DMS153 (cell line): ENCODE measurements at regions not wholly inside any gene's neighbourhood (a gene's known extent, or its start where the extent isn't known, plus 50 kb on each side); places are given as distances from the start of the nearest gene placed in this dataset.

ENCODE experiments used
- DNase-seq: peaks from one replicate; lab custom pipeline; 2025; lab: John Stamatoyannopoulos, UW

GRCh38 chr15:96089405-96090058 lies 241.0 kb upstream of the NR2F2 start:
- DNase-seq: no peak

GRCh38 chr15:96092186-96092585 lies 238.3 kb upstream of the NR2F2 start:
- DNase-seq: no peak

GRCh38 chr15:96093063-96093462 lies 237.4 kb upstream of the NR2F2 start:
- DNase-seq: no peak

DNA sequence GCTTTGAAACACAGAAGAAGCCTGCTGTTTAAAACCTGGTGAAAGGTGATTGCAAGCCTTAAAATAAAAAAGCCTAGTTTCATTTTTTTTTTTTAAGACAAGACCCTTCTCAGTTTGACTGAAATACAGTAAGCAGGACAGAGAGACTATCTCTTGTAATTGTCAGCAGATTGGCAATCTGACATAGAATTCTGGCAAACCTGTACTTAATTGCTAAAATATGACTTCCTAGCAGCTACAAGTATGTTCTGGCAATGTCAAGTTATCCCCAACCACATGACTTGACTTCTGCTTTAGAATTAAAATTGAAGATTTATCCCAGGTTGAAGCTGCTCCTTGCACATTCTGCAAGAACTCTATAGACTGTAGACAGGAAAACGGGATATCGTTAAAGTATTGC lies 232.8 kb upstream of the NR2F2 start:
- no peak for DNase-seq

- no peak for DNase-seq
Measured at GRCh38 chr15:96102631-96103030, 227.9 kb upstream of the NR2F2 start.

DNA sequence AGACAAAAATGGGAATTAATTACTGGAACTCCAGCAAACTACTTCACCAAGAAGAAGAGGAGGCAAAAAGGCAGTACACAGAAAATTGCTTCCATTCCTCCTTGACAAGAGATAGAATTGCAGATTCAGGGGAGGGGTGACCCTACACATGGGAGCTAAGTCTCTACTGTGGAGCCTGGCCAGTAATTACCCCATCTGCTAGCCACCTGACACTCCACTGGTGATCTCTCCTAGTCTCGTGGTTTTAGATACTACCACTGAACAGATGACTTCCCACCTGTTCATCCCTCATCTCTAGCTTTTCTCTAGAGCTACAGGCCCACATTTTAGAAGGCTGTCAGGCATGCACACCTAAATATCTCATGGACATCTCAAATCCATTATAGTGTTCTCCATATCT lies 224.3 kb upstream of the NR2F2 start:
- DNase-seq: no peak

GRCh38 chr15:96106628-96107027 lies 223.9 kb upstream of the NR2F2 start:
- DNase-seq: no peak

DNA sequence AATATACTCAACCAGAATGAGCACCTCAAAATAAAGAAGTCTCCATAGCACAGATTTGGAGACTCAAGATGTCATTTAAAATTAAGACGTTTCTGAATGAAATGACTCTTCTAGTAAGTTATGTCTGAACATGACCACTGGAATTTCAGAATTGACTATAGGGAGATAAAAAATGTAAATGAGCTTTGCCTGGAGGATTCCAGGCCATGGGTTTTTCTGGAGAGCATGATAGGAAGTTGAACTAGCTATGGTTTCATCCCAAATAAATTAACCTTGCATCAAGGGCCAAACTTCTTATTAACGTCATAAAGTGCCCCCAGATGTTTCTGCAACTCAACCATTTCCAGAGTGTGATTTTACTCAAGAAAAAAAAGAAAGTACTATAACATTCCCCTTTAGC lies 222.6 kb upstream of the NR2F2 start:
- DNase-seq: no peak

DNA sequence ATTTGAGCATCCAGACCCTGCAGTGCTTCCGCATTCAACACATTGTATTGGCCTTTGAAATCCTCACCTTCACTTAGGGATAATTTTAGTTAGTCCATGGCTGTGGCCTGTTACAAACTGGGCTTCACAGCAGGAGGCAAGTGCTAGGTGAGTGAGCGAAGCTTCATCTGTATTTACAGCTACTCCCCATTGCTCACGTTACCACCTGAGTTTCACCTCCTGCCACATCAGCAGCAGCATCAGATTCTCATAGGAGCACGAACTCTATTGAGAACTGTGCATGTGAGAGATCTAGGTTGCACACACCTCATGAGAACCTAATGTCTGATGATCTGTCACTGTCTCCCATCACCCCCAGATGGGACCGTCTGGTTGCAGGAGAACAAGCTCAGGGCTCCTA lies 222.1 kb upstream of the NR2F2 start:
- no peak for DNase-seq

GRCh38 chr15:96109820-96110219 lies 220.7 kb upstream of the NR2F2 start:
- no peak for DNase-seq

- no peak for DNase-seq
Measured at GRCh38 chr15:96112018-96112417, 218.5 kb upstream of the NR2F2 start.

GRCh38 chr15:96115642-96116041 lies 214.9 kb upstream of the NR2F2 start:
- DNase-seq: no peak

- no peak for DNase-seq
Measured at GRCh38 chr15:96117270-96117669, 213.2 kb upstream of the NR2F2 start.

DNA sequence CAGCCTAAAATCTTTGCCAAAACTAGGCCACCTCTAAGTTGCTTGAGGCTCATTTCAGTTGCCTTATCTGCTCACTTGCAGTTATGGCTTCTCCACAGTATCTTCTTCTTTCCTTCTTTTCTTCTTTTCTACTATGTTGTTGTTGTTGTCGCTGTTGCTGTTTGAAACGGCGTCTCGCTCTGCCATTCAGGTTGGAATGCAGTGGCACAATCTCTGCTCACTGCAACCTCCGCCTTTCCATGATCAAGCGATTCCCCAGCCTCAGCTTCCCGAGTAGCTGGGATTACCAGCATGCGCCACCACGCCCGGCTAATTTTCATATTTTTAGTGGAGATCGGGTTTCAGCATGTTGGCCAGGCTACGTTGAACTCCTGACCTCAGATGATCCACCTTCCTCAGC lies 210.8 kb upstream of the NR2F2 start:
- DNase-seq: no peak

- DNase-seq: no peak
Measured at GRCh38 chr15:96121086-96121920, 209.2 kb upstream of the NR2F2 start.

- DNase-seq: no peak
Measured at GRCh38 chr15:96122077-96123027, 208.1 kb upstream of the NR2F2 start.

- no peak for DNase-seq
Measured at GRCh38 chr15:96123028-96123400, 207.5 kb upstream of the NR2F2 start.

DNA sequence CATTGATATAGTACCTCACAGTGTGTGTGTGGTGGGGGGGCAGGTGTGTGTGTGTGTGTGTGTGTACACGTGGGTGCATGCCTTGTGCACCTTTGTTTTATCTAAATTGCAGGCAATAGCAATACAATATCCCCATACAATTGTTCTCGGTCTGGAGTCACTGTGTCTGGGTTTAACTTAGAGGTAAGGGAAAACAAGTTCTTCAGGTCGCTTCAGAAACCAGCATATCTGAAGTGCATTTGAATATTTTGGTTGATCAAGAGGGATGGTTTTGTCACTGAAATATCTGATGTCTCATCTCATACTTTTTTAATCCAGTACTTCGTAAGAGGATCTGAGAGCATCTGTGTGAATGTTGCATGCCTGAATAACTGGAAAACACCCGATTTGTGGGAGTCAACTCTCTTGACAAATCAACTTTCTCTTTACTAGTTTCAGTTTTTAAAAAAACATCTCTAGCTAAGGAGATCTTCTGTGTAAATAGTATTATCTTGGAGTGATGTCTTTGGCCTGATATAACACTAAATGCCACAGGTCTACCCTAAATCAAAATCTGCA lies 206.8 kb upstream of the NR2F2 start:
- DNase-seq: no peak

DNA sequence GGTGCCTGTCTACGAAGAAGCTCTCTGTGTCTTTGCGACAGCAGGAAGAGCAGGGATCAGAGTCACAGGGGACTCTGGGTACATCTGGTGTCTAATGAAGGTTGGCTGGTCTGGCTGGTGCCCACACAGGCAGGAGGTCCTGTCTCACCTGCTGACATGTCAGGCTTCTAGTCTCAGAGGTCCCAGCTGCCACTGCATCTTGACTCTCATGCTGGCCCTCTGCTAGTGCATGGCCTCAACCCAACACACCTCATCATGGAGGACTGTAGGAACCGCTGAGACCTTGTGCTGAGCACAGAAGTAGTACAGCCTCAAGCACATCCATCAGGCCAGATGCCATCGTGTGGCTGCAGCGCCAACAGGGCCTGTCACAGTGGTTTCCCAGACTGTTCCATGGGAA lies 206.1 kb upstream of the NR2F2 start:
- DNase-seq: no peak

GRCh38 chr15:96125721-96126415 lies 204.6 kb upstream of the NR2F2 start:
- no peak for DNase-seq

GRCh38 chr15:96126859-96127258 lies 203.6 kb upstream of the NR2F2 start:
- DNase-seq: no peak

GRCh38 chr15:96130734-96131133 lies 199.8 kb upstream of the NR2F2 start:
- no peak for DNase-seq
